ENCODE measurements at regions not wholly inside any gene's neighbourhood (a gene's known extent, or its start where the extent isn't known, plus 50 kb on each side); places are given as distances from the start of the nearest gene placed in this dataset.

- WGBS, 3 donors, result 84 to 94% (median 93%) methylated on average over 1 of the region's 1 CpG
Observed at GRCh38 chr4:154003378-154003777, 214.5 kb upstream of the SFRP2 start.

GRCh38 chr4:154001193-154001592, 212.3 kb upstream of the SFRP2 start:
- H3K4me3 ChIP-seq (ENCODE audit: low read depth in 1 of 3, low read length in 3 of 3), result no peak overlapping the region
- H3K27me3 ChIP-seq (ENCODE audit: control insufficient read depth in 3 of 3, insufficient read depth in 3 of 3, low read length in 3 of 3), result no peaks in the 10 kb centered on the region
- H3K4me1 ChIP-seq (ENCODE audit: control insufficient read depth in 3 of 3, insufficient read depth in 2 of 3, low read depth in 1 of 3, low read length in 2 of 3), result no peaks in the 10 kb centered on the region
- no peak overlapping the region for H3K27ac ChIP-seq (ENCODE audit: low read depth in 1 of 3, low read length in 2 of 3)
- DNase-seq (no peak), FAIRE-seq (no peak)
- H3K9me3 ChIP-seq (ENCODE audit: control insufficient read depth in 2 of 2, insufficient read depth in 1 of 2, low read depth in 1 of 2, low read length in 1 of 2), result no peaks in the 10 kb centered on the region
- H3K36me3 ChIP-seq (ENCODE audit: control insufficient read depth in 3 of 3, insufficient read depth in 2 of 3, low read depth in 1 of 3, low read length in 3 of 3), result no peaks in the 10 kb centered on the region

More at GRCh38 chr4:154003378-154003777, 214.5 kb upstream of the SFRP2 start:
- H3K4me3 ChIP-seq (ENCODE audit: low read depth in 1 of 3, low read length in 3 of 3), result no peak overlapping the region
- H3K36me3 ChIP-seq (ENCODE audit: control insufficient read depth in 3 of 3, insufficient read depth in 2 of 3, low read depth in 1 of 3, low read length in 3 of 3), result no peaks in the 10 kb centered on the region
- no peaks in the 10 kb centered on the region for H3K9me3 ChIP-seq (ENCODE audit: control insufficient read depth in 2 of 2, insufficient read depth in 1 of 2, low read depth in 1 of 2, low read length in 1 of 2)
- DNase-seq (no peak), FAIRE-seq (no peak)
- no peak overlapping the region for H3K27ac ChIP-seq (ENCODE audit: low read depth in 1 of 3, low read length in 2 of 3)
- no peaks in the 10 kb centered on the region for H3K4me1 ChIP-seq (ENCODE audit: control insufficient read depth in 3 of 3, insufficient read depth in 2 of 3, low read depth in 1 of 3, low read length in 2 of 3)
- H3K27me3 ChIP-seq (ENCODE audit: control insufficient read depth in 3 of 3, insufficient read depth in 3 of 3, low read length in 3 of 3), result no peaks in the 10 kb centered on the region

GRCh38 chr4:153997516-153997915, 208.6 kb upstream of the SFRP2 start:
- Histone ChIP-seq H3K27ac (ENCODE audit: low read depth in 1 of 3, low read length in 2 of 3) (no peak overlapping the region), H3K4me1 (ENCODE audit: control insufficient read depth in 3 of 3, insufficient read depth in 2 of 3, low read depth in 1 of 3, low read length in 2 of 3) (no peaks in the 10 kb centered on the region), H3K36me3 (ENCODE audit: control insufficient read depth in 3 of 3, insufficient read depth in 2 of 3, low read depth in 1 of 3, low read length in 3 of 3) (no peaks in the 10 kb centered on the region), H3K27me3 (ENCODE audit: control insufficient read depth in 3 of 3, insufficient read depth in 3 of 3, low read length in 3 of 3) (no peaks in the 10 kb centered on the region), H3K9me3 (ENCODE audit: control insufficient read depth in 2 of 2, insufficient read depth in 1 of 2, low read depth in 1 of 2, low read length in 1 of 2) (no peaks in the 10 kb centered on the region), H3K4me3 (ENCODE audit: low read depth in 1 of 3, low read length in 3 of 3) (no peak overlapping the region)
- WGBS, 3 donors, result 67 to 76% (median 67%) methylated on average over 4 of the region's 4 CpGs
- FAIRE-seq (no peak), DNase-seq (no peak)

- Histone ChIP-seq H3K36me3 (ENCODE audit: control insufficient read depth in 3 of 3, insufficient read depth in 2 of 3, low read depth in 1 of 3, low read length in 3 of 3) (no peaks in the 10 kb centered on the region), H3K9me3 (ENCODE audit: control insufficient read depth in 2 of 2, insufficient read depth in 1 of 2, low read depth in 1 of 2, low read length in 1 of 2) (no peaks in the 10 kb centered on the region), H3K27me3 (ENCODE audit: control insufficient read depth in 3 of 3, insufficient read depth in 3 of 3, low read length in 3 of 3) (no peaks in the 10 kb centered on the region), H3K4me1 (ENCODE audit: control insufficient read depth in 3 of 3, insufficient read depth in 2 of 3, low read depth in 1 of 3, low read length in 2 of 3) (no peaks in the 10 kb centered on the region), H3K4me3 (ENCODE audit: low read depth in 1 of 3, low read length in 3 of 3) (no peak overlapping the region), H3K27ac (ENCODE audit: low read depth in 1 of 3, low read length in 2 of 3) (no peak overlapping the region)
- DNase-seq (no peak), FAIRE-seq (no peak)
- 80 to 97% (median 94%) methylated on average over 2 of the region's 2 CpGs for WGBS, 3 donors
Observed at GRCh38 chr4:153989505-153989904, 200.6 kb upstream of the SFRP2 start.

GRCh38 chr4:153988492-153989363, 199.8 kb upstream of the SFRP2 start:
- DNase-seq, result no peak
- FAIRE-seq, result no peak
- H3K9me3 ChIP-seq (ENCODE audit: control insufficient read depth in 2 of 2, insufficient read depth in 1 of 2, low read depth in 1 of 2, low read length in 1 of 2), result no peaks in the 10 kb centered on the region
- no peaks in the 10 kb centered on the region for H3K4me1 ChIP-seq (ENCODE audit: control insufficient read depth in 3 of 3, insufficient read depth in 2 of 3, low read depth in 1 of 3, low read length in 2 of 3)
- H3K4me3 ChIP-seq (ENCODE audit: low read depth in 1 of 3, low read length in 3 of 3), result no peak overlapping the region
- 58 to 79% (median 75%) methylated on average over 9 of the region's 9 CpGs for WGBS, 3 donors
- no peak overlapping the region for H3K27ac ChIP-seq (ENCODE audit: low read depth in 1 of 3, low read length in 2 of 3)
- no peaks in the 10 kb centered on the region for H3K36me3 ChIP-seq (ENCODE audit: control insufficient read depth in 3 of 3, insufficient read depth in 2 of 3, low read depth in 1 of 3, low read length in 3 of 3)
- no peaks in the 10 kb centered on the region for H3K27me3 ChIP-seq (ENCODE audit: control insufficient read depth in 3 of 3, insufficient read depth in 3 of 3, low read length in 3 of 3)

GRCh38 chr4:153987291-153987690, 198.4 kb upstream of the SFRP2 start:
- no peak overlapping the region for H3K4me3 ChIP-seq (ENCODE audit: low read depth in 1 of 3, low read length in 3 of 3)
- FAIRE-seq (no peak), DNase-seq (no peak)
- no peaks in the 10 kb centered on the region for H3K4me1 ChIP-seq (ENCODE audit: control insufficient read depth in 3 of 3, insufficient read depth in 2 of 3, low read depth in 1 of 3, low read length in 2 of 3)
- no peaks in the 10 kb centered on the region for H3K27me3 ChIP-seq (ENCODE audit: control insufficient read depth in 3 of 3, insufficient read depth in 3 of 3, low read length in 3 of 3)
- H3K36me3 ChIP-seq (ENCODE audit: control insufficient read depth in 3 of 3, insufficient read depth in 2 of 3, low read depth in 1 of 3, low read length in 3 of 3), result no peaks in the 10 kb centered on the region
- 19 to 57% (median 39%) methylated on average over 1 of the region's 1 CpG for WGBS, 3 donors
- no peaks in the 10 kb centered on the region for H3K9me3 ChIP-seq (ENCODE audit: control insufficient read depth in 2 of 2, insufficient read depth in 1 of 2, low read depth in 1 of 2, low read length in 1 of 2)
- H3K27ac ChIP-seq (ENCODE audit: low read depth in 1 of 3, low read length in 2 of 3), result no peak overlapping the region

GRCh38 chr4:153976954-153977353, 188.1 kb upstream of the SFRP2 start:
- H3K27me3 ChIP-seq (ENCODE audit: control insufficient read depth in 3 of 3, insufficient read depth in 3 of 3, low read length in 3 of 3), result no peaks in the 10 kb centered on the region
- no peak overlapping the region for H3K27ac ChIP-seq (ENCODE audit: low read depth in 1 of 3, low read length in 2 of 3)
- peaks cover 0 to 11% of the 10 kb centered on the region in 2 donors for H3K9me3 ChIP-seq (ENCODE audit: control insufficient read depth in 2 of 2, insufficient read depth in 1 of 2, low read depth in 1 of 2, low read length in 1 of 2)
- no peaks in the 10 kb centered on the region for H3K4me1 ChIP-seq (ENCODE audit: control insufficient read depth in 3 of 3, insufficient read depth in 2 of 3, low read depth in 1 of 3, low read length in 2 of 3)
- no peak for FAIRE-seq
- H3K36me3 ChIP-seq (ENCODE audit: control insufficient read depth in 3 of 3, insufficient read depth in 2 of 3, low read depth in 1 of 3, low read length in 3 of 3), result no peaks in the 10 kb centered on the region
- no peak for DNase-seq
- H3K4me3 ChIP-seq (ENCODE audit: low read depth in 1 of 3, low read length in 3 of 3), result no peak overlapping the region

- FAIRE-seq (no peak), DNase-seq (no peak)
- no peaks in the 10 kb centered on the region for H3K36me3 ChIP-seq (ENCODE audit: control insufficient read depth in 3 of 3, insufficient read depth in 2 of 3, low read depth in 1 of 3, low read length in 3 of 3)
- H3K9me3 ChIP-seq (ENCODE audit: control insufficient read depth in 2 of 2, insufficient read depth in 1 of 2, low read depth in 1 of 2, low read length in 1 of 2), result peaks cover 0 to 11% of the 10 kb centered on the region in 2 donors
- no peak overlapping the region for H3K27ac ChIP-seq (ENCODE audit: low read depth in 1 of 3, low read length in 2 of 3)
- H3K27me3 ChIP-seq (ENCODE audit: control insufficient read depth in 3 of 3, insufficient read depth in 3 of 3, low read length in 3 of 3), result no peaks in the 10 kb centered on the region
- no peak overlapping the region for H3K4me3 ChIP-seq (ENCODE audit: low read depth in 1 of 3, low read length in 3 of 3)
- no peaks in the 10 kb centered on the region for H3K4me1 ChIP-seq (ENCODE audit: control insufficient read depth in 3 of 3, insufficient read depth in 2 of 3, low read depth in 1 of 3, low read length in 2 of 3)
- 90 to 96% (median 91%) methylated on average over 1 of the region's 1 CpG for WGBS, 3 donors
Observed at GRCh38 chr4:153974452-153974851, 185.6 kb upstream of the SFRP2 start.

- Histone ChIP-seq H3K4me1 (ENCODE audit: control insufficient read depth in 3 of 3, insufficient read depth in 2 of 3, low read depth in 1 of 3, low read length in 2 of 3) (no peaks in the 10 kb centered on the region), H3K27ac (ENCODE audit: low read depth in 1 of 3, low read length in 2 of 3) (no peak overlapping the region), H3K9me3 (ENCODE audit: control insufficient read depth in 2 of 2, insufficient read depth in 1 of 2, low read depth in 1 of 2, low read length in 1 of 2) (peaks cover 0 to 11% of the 10 kb centered on the region in 2 donors), H3K27me3 (ENCODE audit: control insufficient read depth in 3 of 3, insufficient read depth in 3 of 3, low read length in 3 of 3) (no peaks in the 10 kb centered on the region), H3K4me3 (ENCODE audit: low read depth in 1 of 3, low read length in 3 of 3) (no peak overlapping the region), H3K36me3 (ENCODE audit: control insufficient read depth in 3 of 3, insufficient read depth in 2 of 3, low read depth in 1 of 3, low read length in 3 of 3) (no peaks in the 10 kb centered on the region)
- 45 to 81% (median 51%) methylated on average over 4 of the region's 4 CpGs for WGBS, 3 donors
- FAIRE-seq (no peak), DNase-seq (no peak)
Observed at GRCh38 chr4:153973942-153974341, 185.1 kb upstream of the SFRP2 start.

All from small intestine (tissue), 7 donors.